HG03354 (cell line): ENCODE measurements at regions not wholly inside any gene's neighbourhood (a gene's known extent, or its start where the extent isn't known, plus 50 kb on each side); places are given as distances from the start of the nearest gene placed in this dataset.
"Not testable (repeated sequence)": the region's sequence is repeated elsewhere in the genome, so short reads cannot be mapped to it uniquely, and the experiment has no call there.

Experiments
- ATAC-seq: cut with Tn5 transposase; IDR thresholded peaks from one replicate; pipeline ENCODE4 v1.9.1; 2021; ENCODE audit warnings: mild to moderate bottlenecking; ENCODE audit not compliant: unreplicated experiment, poor library complexity, severe bottlenecking

DNA sequence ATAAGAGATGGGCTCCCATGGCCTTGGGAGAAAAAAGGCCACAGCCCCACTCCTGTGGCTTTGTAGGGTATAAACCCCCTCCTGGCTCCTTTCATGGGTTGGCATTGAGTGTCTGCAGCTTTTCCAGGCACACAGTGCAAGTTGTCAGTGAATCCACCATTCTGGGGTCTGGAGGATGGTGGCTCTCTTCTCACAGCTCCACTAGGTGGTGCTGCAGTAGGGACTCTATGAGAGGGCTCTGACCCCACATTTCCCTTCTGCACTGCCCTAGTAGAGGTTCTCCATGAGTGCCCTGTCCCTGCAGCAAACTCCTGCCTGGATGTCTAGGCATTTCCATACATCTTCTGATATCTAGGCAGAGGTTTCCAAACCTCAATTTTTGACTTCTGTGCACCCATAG, 136.5 kb upstream of the FRG2C start:
- ATAC-seq, result not testable (repeated sequence)

DNA sequence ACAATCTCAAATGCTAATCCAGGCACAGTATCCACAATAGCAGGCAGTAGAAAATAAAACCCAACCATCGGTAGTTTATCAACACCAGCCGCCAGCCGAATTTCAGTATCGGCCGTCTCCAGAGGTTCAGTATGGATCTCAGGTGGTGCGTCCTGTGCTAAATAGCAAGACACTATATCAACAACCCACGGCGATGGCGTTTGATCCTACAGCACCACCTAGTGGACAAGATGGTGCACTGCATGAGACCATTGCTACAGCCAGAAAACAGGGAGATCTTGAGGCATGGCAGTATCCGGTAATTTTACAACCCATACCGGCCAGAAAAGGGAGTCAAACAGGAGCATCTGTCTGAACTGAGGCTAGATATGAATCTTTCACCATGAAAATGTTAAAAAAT, 112.0 kb upstream of the FRG2C start:
- not testable (repeated sequence) for ATAC-seq

DNA sequence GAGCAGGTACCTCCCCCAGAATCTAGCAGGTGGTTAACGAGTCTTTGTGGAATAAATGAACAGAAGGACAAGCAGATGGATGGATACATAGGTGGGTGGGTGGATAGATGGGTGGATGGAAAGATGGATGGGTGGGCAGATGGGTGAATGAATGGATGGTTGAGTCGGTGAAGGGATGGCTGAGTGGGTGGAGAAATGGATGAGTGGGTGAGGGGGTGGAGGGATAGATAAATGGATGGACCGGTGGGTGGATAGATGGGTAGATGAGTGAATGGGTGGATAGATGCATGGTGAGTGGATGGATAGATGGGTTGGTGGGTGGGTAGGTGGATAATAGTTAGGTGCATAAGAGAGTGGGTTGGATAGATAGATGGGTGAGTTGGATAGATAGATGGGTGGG, 99.7 kb upstream of the FRG2C start:
- ATAC-seq, result not testable (repeated sequence)

DNA sequence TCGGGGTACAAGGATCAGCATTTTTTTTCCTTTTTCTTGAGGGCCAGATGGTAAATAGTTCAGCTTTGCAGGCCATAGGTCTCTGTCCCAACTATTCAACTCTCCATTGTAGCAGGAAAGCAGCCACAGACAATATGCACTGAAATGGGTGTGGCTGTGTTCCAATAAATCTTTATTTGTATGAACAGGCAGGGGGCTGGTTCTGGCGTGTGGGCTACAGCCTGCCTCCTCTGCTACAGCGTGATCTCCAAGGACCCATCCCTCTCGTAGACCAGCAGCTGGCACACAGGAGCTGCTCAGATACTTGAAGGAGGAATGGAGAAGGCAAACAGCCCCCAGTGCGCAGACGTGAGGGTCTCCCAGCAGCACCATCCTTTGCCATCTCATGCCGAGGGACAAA, 91.8 kb upstream of the FRG2C start:
- not testable (repeated sequence) for ATAC-seq

DNA sequence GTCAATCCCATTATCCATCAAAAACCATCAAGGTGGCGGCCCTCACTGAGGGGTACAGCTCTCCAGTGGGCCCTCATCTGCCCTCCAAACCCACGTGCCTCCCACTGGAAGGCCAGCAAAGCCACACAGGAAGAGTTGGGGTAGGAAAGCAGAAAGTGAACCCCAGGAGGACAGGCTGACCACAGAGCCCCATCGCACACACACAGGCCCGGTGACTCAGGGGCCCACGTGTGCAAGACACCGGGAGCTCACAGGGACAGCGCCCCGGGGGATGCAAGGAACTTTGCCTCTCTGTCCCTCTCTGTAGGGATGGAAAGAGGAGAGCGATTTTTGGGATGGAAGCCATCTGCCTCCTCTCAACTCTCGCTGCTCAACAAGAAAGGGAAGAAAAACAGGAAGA, 85.0 kb upstream of the FRG2C start:
- not testable (repeated sequence) for ATAC-seq

DNA sequence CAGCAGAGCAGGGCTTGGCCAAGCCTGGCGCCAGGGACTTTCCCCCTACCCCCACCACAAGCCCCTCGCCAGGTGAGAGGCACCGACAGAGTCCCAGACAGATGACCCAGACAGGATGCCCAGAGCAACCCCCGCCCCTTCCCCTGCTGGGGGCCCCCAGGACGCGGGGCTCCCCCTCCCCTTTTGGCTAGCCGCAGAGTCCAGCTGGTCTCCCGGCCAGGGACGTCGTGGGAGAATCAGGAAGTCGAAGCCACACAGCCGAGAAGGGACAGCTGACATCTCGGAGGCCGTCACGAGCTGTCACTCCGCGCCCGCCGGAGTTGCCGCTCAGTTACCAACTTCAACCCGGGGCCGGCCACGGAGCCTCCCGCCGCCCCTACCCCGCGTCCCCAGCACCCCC, 84.6 kb upstream of the FRG2C start:
- not testable (repeated sequence) for ATAC-seq

DNA sequence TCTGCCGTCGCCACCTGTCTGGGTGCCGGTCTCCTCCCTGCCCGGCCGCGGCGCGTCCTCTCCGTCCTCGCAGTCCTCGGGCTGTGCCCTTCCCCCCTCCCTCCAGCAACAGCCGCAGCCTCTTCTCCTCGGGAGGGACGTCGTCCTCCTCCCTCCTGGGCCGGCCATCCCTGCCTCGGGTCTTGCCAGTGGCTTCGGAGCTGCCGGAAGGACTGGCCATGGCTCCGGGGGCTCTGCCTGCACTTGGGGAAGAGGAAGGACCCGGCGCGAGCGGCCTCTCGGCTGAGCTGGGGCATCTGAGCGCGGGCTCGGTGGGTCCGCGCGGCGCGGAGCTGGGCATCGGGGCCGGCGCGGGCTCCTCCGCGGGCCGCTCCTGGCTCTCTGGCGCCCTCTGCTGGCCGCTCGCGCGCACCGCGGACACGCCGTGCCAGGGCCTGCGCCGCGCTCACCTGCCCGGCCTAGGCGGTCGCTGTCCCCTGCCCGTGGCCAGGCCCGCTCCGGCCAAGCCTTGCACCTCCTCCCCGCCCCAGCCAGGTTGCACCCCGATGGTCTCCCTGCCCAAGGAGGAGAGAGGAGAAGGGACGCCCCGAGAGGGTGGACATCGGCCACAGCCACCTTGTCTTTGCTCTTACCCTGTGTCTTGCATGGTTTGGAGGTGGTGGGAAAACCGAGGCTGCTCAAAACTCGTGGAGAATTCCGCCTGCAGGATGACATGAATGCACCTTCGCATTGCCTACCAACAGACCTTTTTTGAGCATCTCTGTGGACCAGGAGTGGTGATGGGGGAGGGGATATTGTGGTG, 83.9 kb upstream of the FRG2C start:
- not testable (repeated sequence) for ATAC-seq

DNA sequence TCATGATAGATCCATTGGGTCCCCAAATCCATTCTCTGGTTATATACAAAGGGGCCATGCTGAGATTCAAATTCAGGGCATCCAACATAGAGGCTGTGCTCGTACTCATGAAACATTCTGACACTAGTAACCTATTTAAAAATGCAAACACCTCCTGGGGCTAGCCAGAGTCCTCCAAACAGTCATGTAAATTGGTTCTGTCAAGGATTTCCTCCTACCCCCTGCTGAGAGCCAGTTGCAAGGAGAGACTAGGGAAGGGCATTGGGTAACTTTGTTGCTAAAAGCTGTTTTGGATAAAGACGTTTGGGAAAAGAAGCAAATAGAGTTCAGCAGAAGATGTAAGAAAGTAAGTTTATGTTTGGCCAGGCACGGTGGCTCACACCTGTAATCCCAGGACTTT, 81.6 kb upstream of the FRG2C start:
- ATAC-seq, result not testable (repeated sequence)

DNA sequence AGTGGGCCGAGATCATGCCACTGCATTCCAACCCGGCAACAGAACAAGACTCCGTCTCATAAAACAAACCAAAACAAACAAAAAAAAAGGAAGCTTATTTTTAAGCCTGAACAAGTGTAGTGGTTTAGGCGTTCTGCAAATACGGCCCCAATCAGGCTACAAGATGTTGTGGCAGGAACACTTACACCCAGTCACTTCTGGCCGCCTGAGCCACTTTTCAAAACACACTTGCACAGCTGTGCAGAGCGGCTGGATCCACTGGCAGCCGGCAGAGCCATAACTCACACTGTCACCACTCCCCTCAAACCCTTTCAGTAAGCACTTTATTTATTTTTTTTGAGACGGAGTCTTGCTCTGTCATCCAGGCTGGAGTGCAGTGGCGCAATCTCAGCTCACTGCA, 81.0 kb upstream of the FRG2C start:
- ATAC-seq, result not testable (repeated sequence)

DNA sequence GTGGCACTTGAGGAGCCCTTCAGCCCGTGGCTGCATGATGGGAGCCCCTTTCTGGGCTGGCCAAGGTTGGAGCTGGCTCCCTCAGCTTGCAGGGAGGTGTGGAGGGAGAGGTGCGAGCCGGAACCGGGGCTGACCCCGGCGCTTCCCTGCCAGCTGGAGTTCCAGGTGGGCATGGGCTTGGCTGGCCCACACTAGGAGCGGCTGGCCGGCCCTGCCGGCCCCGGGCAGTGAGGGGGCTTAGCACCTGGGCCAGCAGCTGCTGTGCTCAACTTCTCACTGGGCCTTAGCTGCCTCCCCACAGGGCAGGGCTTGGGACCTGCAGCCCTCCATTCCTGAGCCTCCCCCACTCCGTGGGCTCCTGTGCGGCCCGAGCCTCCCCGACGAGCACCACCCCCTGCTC, 76.4 kb upstream of the FRG2C start:
- ATAC-seq, result not testable (repeated sequence)

DNA sequence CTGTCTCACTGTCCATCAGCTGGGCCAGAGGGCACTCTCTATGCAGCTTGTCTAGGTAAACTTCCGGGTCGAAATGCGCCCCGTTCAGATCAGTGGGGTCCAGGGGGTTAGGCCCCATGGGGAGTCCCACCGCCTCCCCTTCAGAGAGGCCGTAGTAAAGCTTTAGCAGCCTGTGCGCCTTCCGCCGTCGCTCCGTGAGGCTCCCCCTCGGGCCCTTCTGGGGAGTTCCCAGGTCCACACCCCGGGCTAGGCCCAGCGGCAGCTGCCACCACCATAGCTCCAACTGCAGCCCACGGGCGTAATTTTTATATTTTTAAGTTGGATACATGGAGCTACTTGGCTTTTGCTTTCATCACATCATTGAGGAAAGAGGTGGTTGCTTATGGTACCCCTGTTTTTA, 73.7 kb upstream of the FRG2C start:
- ATAC-seq, result not testable (repeated sequence)

DNA sequence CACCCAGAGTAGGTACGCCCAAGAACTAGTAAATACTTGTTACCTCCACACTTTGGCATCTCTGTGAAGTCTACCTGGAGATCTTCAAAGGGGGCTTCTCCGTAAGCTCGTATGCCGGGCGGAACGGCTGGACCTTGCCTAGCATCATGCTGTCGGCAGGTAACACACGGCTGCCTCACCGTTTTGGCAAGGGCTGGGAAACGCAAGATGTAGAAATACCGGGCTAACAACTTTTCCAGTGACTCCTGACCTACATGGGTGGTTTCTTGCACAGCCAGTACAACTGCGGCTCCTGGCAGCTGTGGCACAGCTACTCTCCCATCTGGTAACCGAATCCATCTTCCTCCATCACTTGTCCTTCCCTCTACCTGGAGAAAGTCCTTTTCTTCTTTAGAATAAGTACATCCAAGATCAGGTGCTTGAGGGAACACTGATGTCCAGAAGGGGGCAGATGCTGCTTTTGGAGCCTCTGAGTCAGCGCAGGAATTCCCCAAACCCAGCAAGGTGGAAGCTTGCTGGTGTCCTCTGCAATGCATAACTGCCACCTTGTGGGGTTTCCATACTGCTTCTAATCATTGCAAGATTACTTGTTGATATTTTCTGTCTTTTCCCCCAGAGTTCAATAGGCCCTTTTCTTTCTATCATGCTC, 59.7 kb upstream of the FRG2C start:
- ATAC-seq, result not testable (repeated sequence)

DNA sequence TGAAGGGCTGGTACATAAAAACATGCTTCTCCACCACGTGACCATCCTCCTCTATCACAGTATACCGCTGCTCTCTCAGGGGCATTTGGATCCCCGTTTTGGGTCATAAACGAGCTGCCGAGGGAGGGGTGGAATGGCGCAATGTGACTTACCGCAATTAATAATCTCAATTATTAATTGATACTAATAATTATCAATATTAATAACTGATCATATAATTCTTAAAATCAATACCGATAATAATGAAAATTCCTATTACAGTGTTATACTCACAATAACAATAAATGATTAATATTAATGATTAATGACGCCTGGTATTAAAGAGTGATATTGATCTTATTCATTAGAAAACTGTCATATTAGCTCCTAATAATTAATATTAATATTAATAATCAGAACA, 56.1 kb upstream of the FRG2C start:
- ATAC-seq, result not testable (repeated sequence)

DNA sequence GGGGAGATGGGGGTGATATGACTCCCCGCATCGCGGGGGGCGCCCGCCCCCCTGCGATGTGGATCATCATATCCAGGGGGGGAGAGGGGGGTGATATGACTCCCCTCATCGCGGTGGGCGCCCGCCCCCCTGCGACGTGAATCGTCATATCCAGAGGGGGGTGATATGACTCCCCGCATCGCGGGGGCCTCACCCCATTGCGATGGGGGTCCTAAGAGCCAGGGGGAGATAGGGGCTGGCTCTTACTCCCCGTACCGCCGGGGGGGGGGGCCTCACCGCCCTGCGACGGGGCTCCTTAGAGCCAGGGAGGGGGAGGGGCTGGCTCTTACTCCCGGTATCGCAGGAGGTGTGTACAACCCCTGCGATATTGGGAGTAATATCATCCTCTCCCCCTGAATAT, 54.5 kb upstream of the FRG2C start:
- not testable (repeated sequence) for ATAC-seq

DNA sequence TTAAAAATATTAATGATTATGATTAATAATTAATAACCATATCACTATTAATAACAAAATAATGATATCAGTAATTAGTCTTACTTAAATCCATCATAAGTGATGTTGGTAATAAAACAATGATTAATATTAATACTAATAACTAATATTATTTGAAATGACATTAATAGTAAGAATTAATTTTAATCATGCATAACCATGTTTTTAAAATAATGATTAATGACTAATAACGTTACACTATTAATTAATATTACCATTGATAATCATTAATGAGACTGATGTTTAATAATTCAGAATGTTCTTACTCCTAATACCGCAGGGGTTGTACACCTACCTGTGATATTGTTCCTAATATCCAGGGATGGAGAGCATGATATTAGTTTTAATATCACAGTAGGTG, 53.4 kb upstream of the FRG2C start:
- no peak for ATAC-seq

DNA sequence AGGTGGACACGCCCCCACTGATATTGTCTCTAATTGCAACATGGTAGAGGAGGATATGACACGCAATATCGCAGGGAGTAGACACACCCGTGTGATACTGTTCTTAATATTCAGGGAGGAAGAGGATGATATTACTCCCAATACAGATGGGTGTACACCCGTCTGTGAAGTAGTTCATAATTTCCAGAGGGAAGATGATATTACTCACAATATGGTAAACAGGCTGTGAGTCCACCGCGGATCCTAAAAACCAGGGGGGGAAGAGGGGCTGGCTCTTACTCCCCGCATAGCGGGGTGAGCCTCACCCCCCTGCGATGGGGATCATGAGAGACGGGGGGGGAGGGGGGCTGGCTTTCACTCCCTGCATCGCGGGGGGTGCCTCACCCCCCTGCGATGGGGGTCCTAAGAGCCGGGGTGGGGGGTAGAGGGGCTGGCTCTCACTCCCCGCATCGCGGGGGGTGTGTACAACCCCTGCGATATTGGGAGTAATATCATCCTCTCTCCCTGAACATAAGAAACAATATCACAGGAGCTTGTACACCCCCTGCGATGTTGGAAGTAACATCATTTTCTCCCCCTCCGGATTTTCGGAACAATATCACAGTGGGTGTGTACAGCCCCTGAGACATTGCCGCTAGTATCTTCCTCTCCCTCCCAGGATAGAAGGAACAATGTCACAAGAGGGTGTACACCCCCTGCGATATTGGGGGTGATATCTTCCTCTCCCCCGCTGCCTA, 52.2 kb upstream of the FRG2C start:
- ATAC-seq, result not testable (repeated sequence)
